ENCODE measurements at regions not wholly inside any gene's neighbourhood (a gene's known extent, or its start where the extent isn't known, plus 50 kb on each side); places are given as distances from the start of the nearest gene placed in this dataset.
"Not testable (repeated sequence)": the region's sequence is repeated elsewhere in the genome, so short reads cannot be mapped to it uniquely, and the experiment has no call there.

- TF ChIP-seq POLR2AphosphoS5 (IDR thresholded peaks at IDR 0.05; ENCODE audit: insufficient read depth in 1 of 2, low read depth in 1 of 2): not testable (repeated sequence)
- TF ChIP-seq, protein P1, sequence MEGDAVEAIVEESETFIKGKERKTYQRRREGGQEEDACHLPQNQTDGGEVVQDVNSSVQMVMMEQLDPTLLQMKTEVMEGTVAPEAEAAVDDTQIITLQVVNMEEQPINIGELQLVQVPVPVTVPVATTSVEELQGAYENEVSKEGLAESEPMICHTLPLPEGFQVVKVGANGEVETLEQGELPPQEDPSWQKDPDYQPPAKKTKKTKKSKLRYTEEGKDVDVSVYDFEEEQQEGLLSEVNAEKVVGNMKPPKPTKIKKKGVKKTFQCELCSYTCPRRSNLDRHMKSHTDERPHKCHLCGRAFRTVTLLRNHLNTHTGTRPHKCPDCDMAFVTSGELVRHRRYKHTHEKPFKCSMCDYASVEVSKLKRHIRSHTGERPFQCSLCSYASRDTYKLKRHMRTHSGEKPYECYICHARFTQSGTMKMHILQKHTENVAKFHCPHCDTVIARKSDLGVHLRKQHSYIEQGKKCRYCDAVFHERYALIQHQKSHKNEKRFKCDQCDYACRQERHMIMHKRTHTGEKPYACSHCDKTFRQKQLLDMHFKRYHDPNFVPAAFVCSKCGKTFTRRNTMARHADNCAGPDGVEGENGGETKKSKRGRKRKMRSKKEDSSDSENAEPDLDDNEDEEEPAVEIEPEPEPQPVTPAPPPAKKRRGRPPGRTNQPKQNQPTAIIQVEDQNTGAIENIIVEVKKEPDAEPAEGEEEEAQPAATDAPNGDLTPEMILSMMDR (IDR thresholded peaks at IDR 0.05): not testable (repeated sequence)
Measured at GRCh38 chr3:118807349-118807748, 227.3 kb downstream of the IGSF11 start.
